ENCODE measurements at regions not wholly inside any gene's neighbourhood (a gene's known extent, or its start where the extent isn't known, plus 50 kb on each side); places are given as distances from the start of the nearest gene placed in this dataset.

DNA sequence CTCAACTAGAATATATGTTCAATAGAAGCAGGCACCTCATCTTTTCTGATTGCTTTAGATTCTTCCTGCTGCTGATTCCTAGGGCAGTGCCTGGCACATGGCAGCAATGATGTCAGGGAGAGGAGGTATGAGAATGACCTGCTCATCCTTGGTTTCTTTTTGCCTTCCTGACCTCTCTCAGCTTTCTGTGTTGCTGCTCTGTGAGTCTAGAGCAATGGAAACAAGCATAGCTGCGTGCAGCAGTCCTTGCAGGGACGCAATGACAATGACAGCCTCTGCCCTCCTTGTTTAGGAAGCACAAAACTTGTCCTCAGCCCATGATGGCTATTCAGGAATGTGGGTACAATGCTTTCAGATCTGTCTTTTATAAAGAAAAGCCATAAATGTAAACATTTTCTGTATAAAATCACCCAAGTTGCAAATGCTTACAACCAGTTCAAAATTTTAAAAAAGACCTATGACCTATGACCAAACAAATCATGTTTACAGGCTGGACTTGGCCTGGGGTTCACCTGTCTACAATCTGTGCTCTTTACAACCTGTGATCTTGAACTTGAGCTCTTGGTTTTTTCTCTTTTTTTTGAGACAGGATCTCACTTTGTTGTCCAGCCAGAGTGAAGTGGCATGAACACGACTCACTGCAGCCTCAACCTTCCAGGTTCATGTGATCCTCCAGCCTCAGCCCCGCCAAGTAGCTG is 549.4 kb upstream of the ATP2B1 start:
- DNase-seq (ENCODE audit: low read depth): no peak

DNA sequence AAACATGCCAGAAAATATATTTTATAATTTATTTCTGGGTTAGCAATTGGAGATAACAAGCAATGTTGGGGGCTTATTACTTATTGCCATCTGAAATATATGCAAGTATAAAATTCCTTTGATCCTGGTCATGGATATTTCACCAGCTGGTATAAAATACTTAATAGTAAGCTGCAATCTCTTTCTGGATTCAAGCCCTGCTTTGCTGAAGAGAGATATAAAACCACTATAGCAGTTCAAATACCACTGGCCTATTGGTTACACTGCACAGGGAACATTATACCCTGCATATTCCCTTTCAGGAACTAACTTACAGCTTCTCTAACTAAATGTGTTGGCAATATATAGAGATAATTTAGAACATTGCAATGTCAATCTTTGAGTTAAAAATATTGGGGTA is 546.2 kb upstream of the ATP2B1 start:
- no peak for DNase-seq (ENCODE audit: low read depth)

DNA sequence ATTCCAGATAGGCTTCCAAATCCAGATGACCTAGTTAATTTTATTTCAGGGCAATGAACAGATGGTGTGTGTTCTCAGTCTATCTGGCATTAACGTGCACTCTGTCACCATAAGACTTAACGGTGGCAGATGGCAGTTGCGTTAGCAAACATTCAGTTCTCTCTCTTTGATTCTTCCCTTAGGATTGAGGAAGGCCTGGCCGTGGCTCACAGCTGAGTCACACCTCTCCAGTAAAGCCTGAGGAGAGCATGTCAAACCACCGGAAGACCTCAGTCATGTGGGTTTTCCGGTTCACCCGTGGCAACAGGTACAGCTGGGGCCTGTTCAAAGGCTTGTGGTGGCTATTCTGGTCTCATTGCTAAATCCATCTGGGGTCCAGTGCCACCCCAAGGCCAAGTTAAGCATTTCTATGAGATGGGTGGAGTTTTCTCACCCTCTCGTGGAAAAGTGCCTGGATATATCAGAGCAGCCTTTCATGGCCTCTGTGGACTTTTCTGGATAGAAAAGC is 545.1 kb upstream of the ATP2B1 start:
- DNase-seq (ENCODE audit: low read depth): peak; percentile 99

DNA sequence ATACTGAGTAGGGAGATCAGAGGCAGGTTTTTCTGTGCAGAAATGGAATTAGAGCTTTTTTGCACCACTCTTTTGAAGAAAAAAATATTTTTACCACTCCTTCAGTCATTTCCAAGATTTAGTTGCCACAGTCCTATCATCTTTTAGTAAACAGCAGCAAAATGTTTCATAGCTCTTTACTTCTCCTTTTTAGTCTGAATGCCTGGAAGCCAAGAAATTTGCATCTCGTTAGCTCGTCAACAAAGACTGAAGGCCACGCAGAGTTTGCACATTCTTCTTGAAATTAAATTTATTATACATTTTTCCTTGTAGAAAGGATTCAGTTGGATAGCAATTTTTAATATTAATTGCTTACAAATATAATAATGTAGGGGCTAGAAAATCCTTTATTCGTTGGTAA is 544.5 kb upstream of the ATP2B1 start:
- no peak for DNase-seq (ENCODE audit: low read depth)

GRCh38 chr12:90250766-90251165 is 542.1 kb upstream of the ATP2B1 start:
- peak; percentile 72 for DNase-seq (ENCODE audit: low read depth)

GRCh38 chr12:90250042-90250441 is 541.4 kb upstream of the ATP2B1 start:
- DNase-seq (ENCODE audit: low read depth): no peak

GRCh38 chr12:90246688-90247087 is 538.0 kb upstream of the ATP2B1 start:
- no peak for DNase-seq (ENCODE audit: low read depth)

- no peak for DNase-seq (ENCODE audit: low read depth)
Observed at GRCh38 chr12:90245391-90245790, 536.8 kb upstream of the ATP2B1 start.

GRCh38 chr12:90244232-90244631 is 535.6 kb upstream of the ATP2B1 start:
- no peak for DNase-seq (ENCODE audit: low read depth)

DNA sequence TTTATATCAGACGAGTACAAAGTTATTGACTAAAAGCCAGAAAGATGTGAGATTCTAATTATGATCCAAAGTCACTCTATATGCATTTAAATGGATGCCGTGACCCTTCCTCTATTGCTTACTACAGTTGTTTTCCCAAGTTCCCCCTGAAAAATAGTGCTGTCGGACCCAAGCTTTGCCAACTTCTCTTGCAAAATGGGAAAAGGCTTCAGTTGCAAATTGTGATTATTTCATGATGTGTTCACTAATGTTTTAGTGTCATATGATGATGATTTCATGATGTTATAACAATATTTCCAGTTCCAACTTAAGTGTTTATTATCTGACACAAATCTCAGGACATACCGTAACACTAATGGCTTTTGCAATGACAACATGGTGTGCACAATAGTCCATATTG is 534.6 kb upstream of the ATP2B1 start:
- no peak for DNase-seq (ENCODE audit: low read depth)

- DNase-seq (ENCODE audit: low read depth): no peak
Observed at GRCh38 chr12:90239732-90240260, 531.2 kb upstream of the ATP2B1 start.

- no peak for DNase-seq (ENCODE audit: low read depth)
Observed at GRCh38 chr12:90238663-90239271, 530.1 kb upstream of the ATP2B1 start.

GRCh38 chr12:90237841-90238240 is 529.2 kb upstream of the ATP2B1 start:
- no peak for DNase-seq (ENCODE audit: low read depth)

DNA sequence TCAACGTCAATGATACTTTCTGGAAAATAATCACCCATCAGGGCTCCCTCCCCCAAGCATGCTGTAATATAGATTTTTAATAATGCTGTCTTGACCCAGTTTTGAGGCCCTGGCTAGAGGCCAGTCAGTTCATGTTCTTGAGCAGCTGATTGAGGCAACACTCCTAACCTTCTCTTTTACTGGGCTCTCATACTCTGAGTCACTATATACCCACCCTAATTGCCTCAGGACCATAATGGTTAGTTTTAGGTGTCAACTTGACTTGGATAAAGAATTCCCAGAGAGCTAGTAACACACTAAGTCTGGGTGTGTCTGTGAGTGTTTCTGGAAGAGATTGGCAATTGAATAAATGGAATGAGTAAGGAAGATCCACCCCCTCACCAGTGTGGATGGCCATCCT is 527.0 kb upstream of the ATP2B1 start:
- DNase-seq (ENCODE audit: low read depth): peak; percentile 56

DNA sequence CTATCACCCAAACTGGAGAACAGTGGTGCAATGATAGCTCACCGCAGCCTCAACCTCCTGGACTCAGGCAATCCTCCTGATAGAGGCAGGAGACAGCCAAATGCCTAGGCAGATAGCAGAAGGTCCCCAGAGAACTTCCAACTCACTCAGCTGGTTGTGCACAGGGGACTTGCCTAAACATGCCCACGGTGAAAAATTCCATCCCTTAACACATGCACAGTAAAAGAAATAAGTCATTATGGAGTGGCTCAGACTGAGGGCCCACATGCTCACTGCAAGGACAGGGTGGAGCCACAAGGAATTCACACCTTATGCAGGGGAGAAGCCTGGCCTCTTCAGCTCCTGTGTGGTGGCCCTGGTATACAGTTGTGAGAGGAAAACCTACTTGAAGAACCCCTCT is 525.8 kb upstream of the ATP2B1 start:
- no peak for DNase-seq (ENCODE audit: low read depth)

- no peak for DNase-seq (ENCODE audit: low read depth)
Observed at GRCh38 chr12:90233168-90234100, 524.8 kb upstream of the ATP2B1 start.

- DNase-seq (ENCODE audit: low read depth): peak; percentile 8
Observed at GRCh38 chr12:90229407-90230170, 521.0 kb upstream of the ATP2B1 start.

DNA sequence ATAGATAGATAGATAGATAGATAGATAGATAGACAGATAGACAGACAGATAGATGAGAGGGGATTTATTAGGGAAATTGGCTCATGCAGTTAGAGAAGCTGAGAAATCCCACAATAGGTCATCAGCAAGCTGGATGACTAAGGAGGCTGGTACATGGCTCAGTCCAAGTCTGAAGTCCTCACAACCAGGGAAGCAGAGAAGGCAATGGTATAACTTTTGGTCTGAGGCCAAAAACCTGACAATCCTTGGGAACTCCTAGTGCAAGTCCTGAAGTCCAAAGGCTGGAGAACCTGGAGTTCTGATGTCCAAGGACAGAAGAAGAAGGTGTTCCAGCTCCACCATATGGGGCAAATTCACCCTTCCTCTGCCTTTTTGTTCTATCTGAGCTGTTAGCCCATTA is 517.6 kb upstream of the ATP2B1 start:
- no peak for DNase-seq (ENCODE audit: low read depth)

DNA sequence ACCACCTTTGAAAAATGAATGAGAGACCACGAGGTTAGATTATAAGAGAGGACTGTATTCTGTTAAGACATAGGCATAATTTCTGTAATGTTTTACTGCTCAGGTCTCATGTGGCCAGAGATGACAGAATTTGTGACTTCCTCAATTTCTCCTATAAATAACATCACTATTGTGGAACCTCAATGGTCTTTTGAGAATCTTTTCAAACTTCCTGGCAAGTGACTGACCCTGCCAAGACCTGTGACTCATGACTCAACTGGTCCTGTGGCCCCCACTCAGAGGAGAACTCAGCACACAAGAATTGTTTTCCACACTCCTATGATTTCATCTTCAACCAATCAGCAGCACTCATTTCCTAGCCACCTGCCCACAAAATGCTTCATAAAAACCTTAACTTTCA is 508.2 kb upstream of the ATP2B1 start:
- peak; percentile 54 for DNase-seq (ENCODE audit: low read depth)

DNA sequence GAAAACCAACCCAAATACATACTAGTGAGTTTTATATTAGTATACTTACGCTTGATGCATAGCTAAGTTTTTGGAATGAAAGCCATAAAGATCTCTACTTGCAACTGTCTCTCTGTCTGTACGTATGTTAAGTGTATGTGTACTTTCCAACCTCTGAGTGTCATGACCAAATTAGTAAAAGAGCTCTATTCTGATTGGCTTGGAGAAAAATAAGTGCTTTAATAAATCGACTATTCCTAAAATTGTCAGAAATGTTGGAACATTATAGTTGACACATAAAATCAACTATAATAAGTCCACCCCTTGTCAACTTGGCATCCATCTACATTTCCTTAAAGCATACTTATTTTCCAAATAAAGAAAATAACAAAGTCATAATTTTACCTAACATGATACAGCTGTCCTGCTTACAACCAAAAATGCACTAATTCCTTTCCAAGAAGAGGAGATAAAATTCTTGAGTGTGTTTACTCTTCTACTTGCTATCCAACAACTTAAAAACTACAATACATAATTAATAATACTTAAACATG is 507.4 kb upstream of the ATP2B1 start:
- no peak for DNase-seq (ENCODE audit: low read depth)

- DNase-seq (ENCODE audit: low read depth): peak; percentile 87
Observed at GRCh38 chr12:90211017-90211416, 502.4 kb upstream of the ATP2B1 start.
